ENCODE measurements at regions not wholly inside any gene's neighbourhood (a gene's known extent, or its start where the extent isn't known, plus 50 kb on each side); places are given as distances from the start of the nearest gene placed in this dataset.

- 74% methylated on average over 4 of the region's 4 CpGs for WGBS, 2 donors
- no peak overlapping the region for H3K4me3 ChIP-seq (ENCODE audit: low read depth, poor library complexity, severe bottlenecking)
These were observed 231.1 kb upstream of the CA10 start for GRCh38 chr17:52389632-52390031.

GRCh38 chr17:52388941-52389340 is 230.4 kb upstream of the CA10 start:
- intact Hi-C loops (cut with DNase I; ENCODE audit: low total_unique reads): no loop called here
- DNase-seq (ENCODE audit: low spot score in 2 of 2): no peak
- H3K4me3 ChIP-seq (ENCODE audit: low read depth, poor library complexity, severe bottlenecking): no peak overlapping the region
- TF ChIP-seq CTCF (IDR thresholded peaks at IDR 0.05) (no peak), POLR2A (IDR thresholded peaks at IDR 0.05) (no peak)
- 83 to 85% methylated on average over 1 of the region's 1 CpG for WGBS, 2 donors

More at GRCh38 chr17:52389632-52390031, 231.1 kb upstream of the CA10 start:
- TF ChIP-seq CTCF (IDR thresholded peaks at IDR 0.05) (no peak), POLR2A (IDR thresholded peaks at IDR 0.05) (no peak)
- no peak for DNase-seq (ENCODE audit: low spot score in 2 of 2)
- intact Hi-C loops (cut with DNase I; ENCODE audit: low total_unique reads): no loop called here

GRCh38 chr17:52384695-52385094 is 226.2 kb upstream of the CA10 start:
- no peak for TF ChIP-seq CTCF (IDR thresholded peaks at IDR 0.05)
- TF ChIP-seq POLR2A (IDR thresholded peaks at IDR 0.05): no peak
- 74 to 82% methylated on average over 5 of the region's 5 CpGs for WGBS, 2 donors
- no peak overlapping the region for H3K4me3 ChIP-seq (ENCODE audit: low read depth, poor library complexity, severe bottlenecking)
- DNase-seq (ENCODE audit: low spot score in 2 of 2): no peak
- intact Hi-C loops (cut with DNase I; ENCODE audit: low total_unique reads): no loop called here

GRCh38 chr17:52383493-52384100 is 225.1 kb upstream of the CA10 start:
- TF ChIP-seq CTCF (IDR thresholded peaks at IDR 0.05) (no peak), POLR2A (IDR thresholded peaks at IDR 0.05) (no peak)
- DNase-seq (ENCODE audit: low spot score in 2 of 2): no peak
- no peak overlapping the region for H3K4me3 ChIP-seq (ENCODE audit: low read depth, poor library complexity, severe bottlenecking)
- intact Hi-C loops (cut with DNase I; ENCODE audit: low total_unique reads): no loop called here
- 58 to 69% methylated on average over 4 of the region's 4 CpGs for WGBS, 2 donors

- H3K4me3 ChIP-seq (ENCODE audit: low read depth, poor library complexity, severe bottlenecking): no peak overlapping the region
- TF ChIP-seq POLR2A (IDR thresholded peaks at IDR 0.05) (no peak), CTCF (IDR thresholded peaks at IDR 0.05) (no peak)
- no peak for DNase-seq (ENCODE audit: low spot score in 2 of 2)
- 62 to 68% methylated on average over 3 of the region's 3 CpGs for WGBS, 2 donors
- intact Hi-C loops (cut with DNase I; ENCODE audit: low total_unique reads): no loop called here
These were observed 220.3 kb upstream of the CA10 start for GRCh38 chr17:52378860-52379259.

- 79 to 84% methylated on average over 3 of the region's 3 CpGs for WGBS, 2 donors
- no peak for TF ChIP-seq CTCF (IDR thresholded peaks at IDR 0.05)
- no peak for DNase-seq (ENCODE audit: low spot score in 2 of 2)
- intact Hi-C loops (cut with DNase I; ENCODE audit: low total_unique reads): no loop called here
- no peak overlapping the region for H3K4me3 ChIP-seq (ENCODE audit: low read depth, poor library complexity, severe bottlenecking)
These were observed 217.6 kb upstream of the CA10 start for GRCh38 chr17:52376137-52376536.
